ENCODE measurements at regions not wholly inside any gene's neighbourhood (a gene's known extent, or its start where the extent isn't known, plus 50 kb on each side); places are given as distances from the start of the nearest gene placed in this dataset.
"Not testable (repeated sequence)": the region's sequence is repeated elsewhere in the genome, so short reads cannot be mapped to it uniquely, and the experiment has no call there.

- no peak for TF ChIP-seq CTCF (conservative IDR thresholded peaks at IDR 0.05; ENCODE audit: low read length)
- no peak overlapping the region for H3K4me3 ChIP-seq (ENCODE audit: low read length)
- DNase-seq (ENCODE audit: low read depth) = no peak
These were observed 89.2 kb downstream of the LYZL1 start for GRCh38 chr10:29378106-29378505.

GRCh38 chr10:29379208-29379607 is 90.3 kb downstream of the LYZL1 start:
- TF ChIP-seq CTCF (conservative IDR thresholded peaks at IDR 0.05; ENCODE audit: low read length) = no peak
- no peak for DNase-seq (ENCODE audit: low read depth)

GRCh38 chr10:29379777-29380598 is 91.1 kb downstream of the LYZL1 start:
- not testable (repeated sequence) for H3K4me3 ChIP-seq (ENCODE audit: low read length); DNase-seq (ENCODE audit: low read depth)

More at GRCh38 chr10:29379208-29379607, 90.3 kb downstream of the LYZL1 start:
- H3K4me3 ChIP-seq (ENCODE audit: low read length) = no peak overlapping the region

GRCh38 chr10:29380599-29381511 is 92.0 kb downstream of the LYZL1 start:
- H3K4me3 ChIP-seq (ENCODE audit: low read length); DNase-seq (ENCODE audit: low read depth): not testable (repeated sequence)

GRCh38 chr10:29386342-29386999 is 97.6 kb downstream of the LYZL1 start:
- TF ChIP-seq CTCF (conservative IDR thresholded peaks at IDR 0.05; ENCODE audit: low read length) = peak; percentile 73
- peak; percentile 29 for DNase-seq (ENCODE audit: low read depth)
- H3K4me3 ChIP-seq (ENCODE audit: low read length) = no peak overlapping the region

- TF ChIP-seq CTCF (conservative IDR thresholded peaks at IDR 0.05; ENCODE audit: low read length) = no peak
- DNase-seq (ENCODE audit: low read depth) = no peak
- H3K4me3 ChIP-seq (ENCODE audit: low read length) = no peak overlapping the region
These were observed 98.4 kb downstream of the LYZL1 start for GRCh38 chr10:29387269-29387668.

- DNase-seq (ENCODE audit: low read depth); H3K4me3 ChIP-seq (ENCODE audit: low read length): not testable (repeated sequence)
These were observed 99.2 kb downstream of the LYZL1 start for GRCh38 chr10:29388112-29388511.

GRCh38 chr10:29389493-29389892 is 100.6 kb downstream of the LYZL1 start:
- H3K4me3 ChIP-seq (ENCODE audit: low read length) = no peak overlapping the region
- no peak for DNase-seq (ENCODE audit: low read depth)
- TF ChIP-seq CTCF (conservative IDR thresholded peaks at IDR 0.05; ENCODE audit: low read length) = no peak

Measured in AG10803 (cell line).